ENCODE measurements at regions not wholly inside any gene's neighbourhood (a gene's known extent, or its start where the extent isn't known, plus 50 kb on each side); places are given as distances from the start of the nearest gene placed in this dataset.

GRCh38 chr21:20396798-20397197 is 601.4 kb upstream of the NCAM2 start:
- POLR2A ChIA-PET, result no interaction called here
- in situ Hi-C loops (cut with HindIII; ENCODE audit: low pct_unique_long_range_greater_than_20kb, low sequenced_read_pairs), result no loop called here

GRCh38 chr21:20404915-20405314 is 593.3 kb upstream of the NCAM2 start:
- BruUV-seq (replicated peaks), result no TSS peak
- Histone ChIP-seq H3K36me3 (ENCODE audit: control insufficient read depth, insufficient read depth, low read length) (no peaks in the 10 kb centered on the region), H3K4me3 (ENCODE audit: low read depth in 2 of 2, low read length in 2 of 2) (no peak overlapping the region), H3K4me1 (ENCODE audit: control insufficient read depth, insufficient read depth, low read length) (no peaks in the 10 kb centered on the region), H3K9me3 (ENCODE audit: control insufficient read depth, insufficient read depth, low read depth, low read length) (no peaks in the 10 kb centered on the region), H3K27ac (ENCODE audit: low read length) (no peak overlapping the region), H3K27me3 (ENCODE audit: control insufficient read depth, insufficient read depth, low read length) (no peaks in the 10 kb centered on the region)
- ChIA-PET CTCF (no interaction called here), POLR2A (no interaction called here)
- intact Hi-C loops (cut with micrococcal nuclease; ENCODE audit: unreplicated experiment) (no loop called here), in situ Hi-C loops (cut with HindIII; ENCODE audit: low pct_unique_long_range_greater_than_20kb, low sequenced_read_pairs) (no loop called here)
- ATAC-seq (no peak), DNase-seq (ENCODE audit: low read depth, low spot score) (no peak)
- no peak for TF ChIP-seq POLR2AphosphoS5 (IDR thresholded peaks at IDR 0.05; ENCODE audit: low read depth, low read length)

More at GRCh38 chr21:20396798-20397197, 601.4 kb upstream of the NCAM2 start:
- TF ChIP-seq POLR2AphosphoS5 (IDR thresholded peaks at IDR 0.05; ENCODE audit: low read depth, low read length) (no peak), SIN3A (IDR thresholded peaks at IDR 0.05; ENCODE audit: borderline replicate concordance, insufficient read depth, low read depth, low read length) (no peak), REST (IDR thresholded peaks at IDR 0.05; ENCODE audit: insufficient read depth in 1 of 2, low read depth in 2 of 2, low read length in 1 of 2) (no peak), TCF7L2 (IDR thresholded peaks at IDR 0.05; ENCODE audit: low read depth, low read length) (no peak)
- TF ChIP-seq, protein P1, sequence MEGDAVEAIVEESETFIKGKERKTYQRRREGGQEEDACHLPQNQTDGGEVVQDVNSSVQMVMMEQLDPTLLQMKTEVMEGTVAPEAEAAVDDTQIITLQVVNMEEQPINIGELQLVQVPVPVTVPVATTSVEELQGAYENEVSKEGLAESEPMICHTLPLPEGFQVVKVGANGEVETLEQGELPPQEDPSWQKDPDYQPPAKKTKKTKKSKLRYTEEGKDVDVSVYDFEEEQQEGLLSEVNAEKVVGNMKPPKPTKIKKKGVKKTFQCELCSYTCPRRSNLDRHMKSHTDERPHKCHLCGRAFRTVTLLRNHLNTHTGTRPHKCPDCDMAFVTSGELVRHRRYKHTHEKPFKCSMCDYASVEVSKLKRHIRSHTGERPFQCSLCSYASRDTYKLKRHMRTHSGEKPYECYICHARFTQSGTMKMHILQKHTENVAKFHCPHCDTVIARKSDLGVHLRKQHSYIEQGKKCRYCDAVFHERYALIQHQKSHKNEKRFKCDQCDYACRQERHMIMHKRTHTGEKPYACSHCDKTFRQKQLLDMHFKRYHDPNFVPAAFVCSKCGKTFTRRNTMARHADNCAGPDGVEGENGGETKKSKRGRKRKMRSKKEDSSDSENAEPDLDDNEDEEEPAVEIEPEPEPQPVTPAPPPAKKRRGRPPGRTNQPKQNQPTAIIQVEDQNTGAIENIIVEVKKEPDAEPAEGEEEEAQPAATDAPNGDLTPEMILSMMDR (IDR thresholded peaks at IDR 0.05), result no peak
- no peaks in the 10 kb centered on the region for H3K36me3 ChIP-seq (ENCODE audit: control insufficient read depth, insufficient read depth, low read length)
- BruUV-seq (replicated peaks), result no TSS peak
- ATAC-seq, result no peak
- DNase-seq (ENCODE audit: low read depth, low spot score), result no peak
- CTCF ChIA-PET, result no interaction called here
- H3K9me3 ChIP-seq (ENCODE audit: control insufficient read depth, insufficient read depth, low read depth, low read length), result no peaks in the 10 kb centered on the region
- no peaks in the 10 kb centered on the region for H3K27me3 ChIP-seq (ENCODE audit: control insufficient read depth, insufficient read depth, low read length)
- no peak overlapping the region for H3K4me3 ChIP-seq (ENCODE audit: low read depth in 2 of 2, low read length in 2 of 2)
- no peak overlapping the region for H3K27ac ChIP-seq (ENCODE audit: low read length)
- no peaks in the 10 kb centered on the region for H3K4me1 ChIP-seq (ENCODE audit: control insufficient read depth, insufficient read depth, low read length)
- intact Hi-C loops (cut with micrococcal nuclease; ENCODE audit: unreplicated experiment), result no loop called here

DNA sequence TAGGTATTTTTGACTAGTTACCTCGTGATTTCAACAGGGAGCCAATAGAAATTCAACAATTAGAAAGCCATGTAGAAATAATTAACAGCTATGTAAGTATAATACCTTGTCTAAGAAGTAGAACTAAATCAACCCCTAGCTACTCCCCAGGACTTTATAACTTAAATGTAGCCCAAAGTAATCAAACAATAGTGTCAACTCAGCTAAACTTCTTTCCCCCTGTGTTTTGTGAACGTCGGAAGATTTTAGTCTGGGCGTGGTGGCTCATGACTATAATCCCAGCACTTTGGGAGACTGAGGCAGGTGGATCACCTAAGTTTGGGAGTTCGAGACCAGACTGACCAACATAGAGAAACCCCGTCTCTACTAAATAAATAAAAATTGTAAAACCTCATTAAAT is 579.9 kb upstream of the NCAM2 start:
- DNase-seq (ENCODE audit: low read depth, low spot score) (no peak), ATAC-seq (no peak)
- no peaks in the 10 kb centered on the region for H3K9me3 ChIP-seq (ENCODE audit: control insufficient read depth, insufficient read depth, low read depth, low read length)
- intact Hi-C loops (cut with micrococcal nuclease; ENCODE audit: unreplicated experiment), result no loop called here
- ChIA-PET CTCF (no interaction called here), POLR2A (no interaction called here)
- no peak overlapping the region for H3K27ac ChIP-seq (ENCODE audit: low read length)
- H3K4me3 ChIP-seq (ENCODE audit: low read depth in 2 of 2, low read length in 2 of 2), result no peak overlapping the region
- TF ChIP-seq POLR2AphosphoS5 (IDR thresholded peaks at IDR 0.05; ENCODE audit: low read depth, low read length) (no peak), REST (IDR thresholded peaks at IDR 0.05; ENCODE audit: insufficient read depth in 1 of 2, low read depth in 2 of 2, low read length in 1 of 2) (no peak), TCF7L2 (IDR thresholded peaks at IDR 0.05; ENCODE audit: low read depth, low read length) (no peak), SIN3A (IDR thresholded peaks at IDR 0.05; ENCODE audit: borderline replicate concordance, insufficient read depth, low read depth, low read length) (no peak)
- TF ChIP-seq, protein P1 (IDR thresholded peaks at IDR 0.05), result no peak
- in situ Hi-C loops (cut with HindIII; ENCODE audit: low pct_unique_long_range_greater_than_20kb, low sequenced_read_pairs), result no loop called here
- no peaks in the 10 kb centered on the region for H3K27me3 ChIP-seq (ENCODE audit: control insufficient read depth, insufficient read depth, low read length)
- no peaks in the 10 kb centered on the region for H3K4me1 ChIP-seq (ENCODE audit: control insufficient read depth, insufficient read depth, low read length)
- no peaks in the 10 kb centered on the region for H3K36me3 ChIP-seq (ENCODE audit: control insufficient read depth, insufficient read depth, low read length)
- BruUV-seq (replicated peaks), result no TSS peak
